Neural cell (in vitro differentiated cells): ENCODE measurements at regions not wholly inside any gene's neighbourhood (a gene's known extent, or its start where the extent isn't known, plus 50 kb on each side); places are given as distances from the start of the nearest gene placed in this dataset.

ENCODE experiments used
- H2AFZ ChIP-seq: fragments of 200-600, 300-800 bp; sonication (generic), shearing (Covaris generic); 2 replicates; pipeline ENCODE4 v1.6.0; 2014; ENCODE audit warnings: low read depth, mild to moderate bottlenecking, antibody characterized with exemption, low read length, moderate library complexity
- H3F3A ChIP-seq: fragments of 200-600 bp; shearing (Covaris generic); 2 replicates; pipeline ENCODE4 v1.6.1; 2016; ENCODE audit warnings: mild to moderate bottlenecking, moderate library complexity, mixed read lengths, antibody characterized with exemption, low read length; ENCODE audit not compliant: insufficient read depth, poor library complexity, severe bottlenecking
- H3K27ac ChIP-seq: fragments of 200-600, 300-800 bp; sonication (generic), shearing (Covaris generic); 2 replicates; pipeline ENCODE4 v1.5.1; 2014; ENCODE audit warnings: mild to moderate bottlenecking, low read length, moderate library complexity
- H3K27me3 ChIP-seq: fragments of 300-800, 200-600 bp; sonication (generic), shearing (Covaris generic); 2 replicates; pipeline ENCODE4 v1.6.0; 2014; ENCODE audit warnings: mild to moderate bottlenecking, low read depth, low read length, moderate library complexity; ENCODE audit not compliant: insufficient read depth
- H3K36me3 ChIP-seq: fragments of 300-800, 200-600 bp; sonication (generic), shearing (Covaris generic); 2 replicates; pipeline ENCODE4 v1.5.1; 2014; ENCODE audit warnings: mild to moderate bottlenecking, antibody characterized with exemption, low read length, moderate library complexity; ENCODE audit not compliant: insufficient read depth
- H3K4me2 ChIP-seq: fragments of 300-800, 200-600 bp; sonication (generic), shearing (Covaris generic); 2 replicates; pipeline ENCODE4 v1.6.0; 2014; ENCODE audit warnings: mild to moderate bottlenecking, low read length
- H3K4me3 ChIP-seq: fragments of 300-800, 200-600 bp; sonication (generic), shearing (Covaris generic); 2 replicates; pipeline ENCODE4 v1.5.1; 2014; ENCODE audit warnings: mild to moderate bottlenecking, low read length, moderate library complexity
- H3K79me2 ChIP-seq: fragments of 200-600 bp; shearing (Covaris generic); replicated peaks from 2 replicates; pipeline ENCODE4 v1.6.0; 2014; ENCODE audit warnings: mild to moderate bottlenecking, low read length, moderate library complexity; ENCODE audit not compliant: insufficient read depth
- H3K9ac ChIP-seq: fragments of 300-800, 200-600 bp; sonication (generic), shearing (Covaris generic); 2 replicates; pipeline ENCODE4 v1.6.1; 2016; ENCODE audit warnings: mild to moderate bottlenecking, low read length, mixed read lengths
- H3K9me2 ChIP-seq: fragments of 200-600 bp; shearing (Covaris generic); 2 replicates; pipeline ENCODE4 v1.6.1; 2016; ENCODE audit warnings: mild to moderate bottlenecking, low read length, mixed read lengths; ENCODE audit not compliant: insufficient read depth
- H3K9me3 ChIP-seq: fragments of 200-600, 300-800 bp; sonication (generic), shearing (Covaris generic); 2 replicates; pipeline ENCODE4 v1.6.1; 2016; ENCODE audit warnings: mild to moderate bottlenecking, mixed run types, low read length, moderate library complexity, mixed read lengths
- H4K20me1 ChIP-seq: fragments of 200-600 bp; shearing (Covaris generic); 2 replicates; pipeline ENCODE4 v1.6.1; 2016; ENCODE audit warnings: mild to moderate bottlenecking, mixed run types; ENCODE audit not compliant: insufficient read depth
- EP300 ChIP-seq: fragments of 450-650 bp; conservative IDR thresholded peaks from 2 replicates; pipeline ENCODE4 v1.6.1; 2014; ENCODE audit warnings: antibody characterized with exemption, mild to moderate bottlenecking, moderate library complexity; ENCODE audit not compliant: poor library complexity, severe bottlenecking
- MXI1 ChIP-seq: fragments of 450-650 bp; conservative IDR thresholded peaks from 2 replicates; pipeline ENCODE4 v1.6.1; 2014; ENCODE audit warnings: antibody characterized with exemption, mild to moderate bottlenecking; ENCODE audit not compliant: poor library complexity, severe bottlenecking
- SMC3 ChIP-seq: fragments of 450-650 bp; conservative IDR thresholded peaks from 2 replicates; pipeline ENCODE4 v1.6.1; 2014; ENCODE audit warnings: antibody characterized with exemption, mild to moderate bottlenecking, moderate library complexity; ENCODE audit not compliant: poor library complexity
- TF ChIP-seq, protein P1 (sequence below): IDR thresholded peaks from 2 replicates; pipeline ENCODE4 v1.6.1; 2012; ENCODE audit warnings: borderline replicate concordance
- TF ChIP-seq, protein P2 (sequence below): fragments of 450-650 bp; IDR thresholded peaks from 2 replicates; pipeline ENCODE4 v1.5.1; 2014; ENCODE audit warnings: antibody characterized with exemption, mild to moderate bottlenecking, moderate library complexity; ENCODE audit not compliant: poor library complexity, severe bottlenecking

DNA sequence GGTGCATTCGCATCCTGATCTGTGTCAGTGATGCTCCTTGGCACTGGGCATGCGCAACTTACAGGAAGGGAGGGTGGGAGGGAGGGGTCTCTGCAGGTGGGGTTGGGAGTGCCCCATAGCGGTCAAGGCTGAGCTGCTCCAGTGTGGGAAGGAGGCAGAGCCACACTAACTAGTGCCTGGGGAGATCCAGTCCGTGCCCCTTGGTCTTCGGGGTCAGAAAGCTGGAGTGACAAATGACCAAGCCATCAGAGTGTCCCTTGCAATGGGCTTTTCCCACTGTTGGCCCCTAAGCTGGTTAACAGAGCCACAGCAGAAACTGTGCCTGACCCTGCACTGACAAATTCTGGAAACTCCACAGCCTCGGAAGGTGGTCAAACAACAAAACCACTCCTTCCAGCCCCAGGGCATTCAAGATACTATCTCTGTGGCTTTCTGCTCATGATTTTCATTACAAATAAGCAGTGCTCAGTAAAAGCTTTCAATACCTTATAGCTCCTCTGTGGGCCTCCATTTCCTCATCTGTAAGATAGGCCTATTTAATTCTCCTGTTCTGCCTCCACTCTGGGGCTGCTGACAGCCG, 138.1 kb upstream of the UNC5B start:
- Histone ChIP-seq H3K9ac (no peak overlapping the region), H3K27me3 (no peaks in the 10 kb centered on the region), H3K79me2 (no peaks in the 10 kb centered on the region)

DNA sequence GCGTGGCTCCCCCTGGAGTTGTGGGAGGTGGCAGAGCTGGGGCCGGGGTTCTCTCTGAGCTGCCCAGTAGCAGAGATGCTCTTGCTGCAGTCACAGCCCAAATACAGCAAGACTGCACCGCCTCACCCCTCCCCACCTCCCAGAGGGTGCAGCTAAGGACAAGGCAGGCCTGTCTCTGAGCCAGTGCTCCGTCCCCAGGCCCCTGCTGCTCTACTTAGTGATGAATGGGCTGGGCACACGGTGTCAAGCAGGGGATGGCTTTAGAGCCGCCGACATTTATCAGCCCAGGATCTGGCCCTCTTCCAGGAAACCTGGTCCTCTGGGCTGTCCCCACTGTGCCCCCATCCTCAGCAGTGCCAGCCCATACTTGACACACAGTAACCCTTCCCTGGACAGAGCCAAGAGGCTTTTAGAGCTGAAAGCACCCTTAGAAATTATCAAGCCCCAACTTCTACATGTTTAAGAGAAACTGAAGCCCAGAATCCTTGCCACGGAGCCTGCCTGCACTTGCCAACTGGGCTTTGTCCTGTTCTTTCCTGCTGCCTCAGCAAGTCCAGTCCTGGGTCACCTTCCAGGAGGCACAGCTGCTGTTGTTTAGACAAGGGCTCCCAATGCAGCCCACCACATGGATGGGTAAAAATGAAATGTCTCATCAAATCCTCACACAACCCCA, 137.1 kb upstream of the UNC5B start:
- H3K4me3 ChIP-seq: no peak overlapping the region
- no peaks in the 10 kb centered on the region for H3K27me3 ChIP-seq
- TF ChIP-seq, protein P1, sequence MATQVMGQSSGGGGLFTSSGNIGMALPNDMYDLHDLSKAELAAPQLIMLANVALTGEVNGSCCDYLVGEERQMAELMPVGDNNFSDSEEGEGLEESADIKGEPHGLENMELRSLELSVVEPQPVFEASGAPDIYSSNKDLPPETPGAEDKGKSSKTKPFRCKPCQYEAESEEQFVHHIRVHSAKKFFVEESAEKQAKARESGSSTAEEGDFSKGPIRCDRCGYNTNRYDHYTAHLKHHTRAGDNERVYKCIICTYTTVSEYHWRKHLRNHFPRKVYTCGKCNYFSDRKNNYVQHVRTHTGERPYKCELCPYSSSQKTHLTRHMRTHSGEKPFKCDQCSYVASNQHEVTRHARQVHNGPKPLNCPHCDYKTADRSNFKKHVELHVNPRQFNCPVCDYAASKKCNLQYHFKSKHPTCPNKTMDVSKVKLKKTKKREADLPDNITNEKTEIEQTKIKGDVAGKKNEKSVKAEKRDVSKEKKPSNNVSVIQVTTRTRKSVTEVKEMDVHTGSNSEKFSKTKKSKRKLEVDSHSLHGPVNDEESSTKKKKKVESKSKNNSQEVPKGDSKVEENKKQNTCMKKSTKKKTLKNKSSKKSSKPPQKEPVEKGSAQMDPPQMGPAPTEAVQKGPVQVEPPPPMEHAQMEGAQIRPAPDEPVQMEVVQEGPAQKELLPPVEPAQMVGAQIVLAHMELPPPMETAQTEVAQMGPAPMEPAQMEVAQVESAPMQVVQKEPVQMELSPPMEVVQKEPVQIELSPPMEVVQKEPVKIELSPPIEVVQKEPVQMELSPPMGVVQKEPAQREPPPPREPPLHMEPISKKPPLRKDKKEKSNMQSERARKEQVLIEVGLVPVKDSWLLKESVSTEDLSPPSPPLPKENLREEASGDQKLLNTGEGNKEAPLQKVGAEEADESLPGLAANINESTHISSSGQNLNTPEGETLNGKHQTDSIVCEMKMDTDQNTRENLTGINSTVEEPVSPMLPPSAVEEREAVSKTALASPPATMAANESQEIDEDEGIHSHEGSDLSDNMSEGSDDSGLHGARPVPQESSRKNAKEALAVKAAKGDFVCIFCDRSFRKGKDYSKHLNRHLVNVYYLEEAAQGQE: no peak
- TF ChIP-seq SMC3 (no peak), EP300 (no peak), MXI1 (no peak)
- TF ChIP-seq, protein P2, sequence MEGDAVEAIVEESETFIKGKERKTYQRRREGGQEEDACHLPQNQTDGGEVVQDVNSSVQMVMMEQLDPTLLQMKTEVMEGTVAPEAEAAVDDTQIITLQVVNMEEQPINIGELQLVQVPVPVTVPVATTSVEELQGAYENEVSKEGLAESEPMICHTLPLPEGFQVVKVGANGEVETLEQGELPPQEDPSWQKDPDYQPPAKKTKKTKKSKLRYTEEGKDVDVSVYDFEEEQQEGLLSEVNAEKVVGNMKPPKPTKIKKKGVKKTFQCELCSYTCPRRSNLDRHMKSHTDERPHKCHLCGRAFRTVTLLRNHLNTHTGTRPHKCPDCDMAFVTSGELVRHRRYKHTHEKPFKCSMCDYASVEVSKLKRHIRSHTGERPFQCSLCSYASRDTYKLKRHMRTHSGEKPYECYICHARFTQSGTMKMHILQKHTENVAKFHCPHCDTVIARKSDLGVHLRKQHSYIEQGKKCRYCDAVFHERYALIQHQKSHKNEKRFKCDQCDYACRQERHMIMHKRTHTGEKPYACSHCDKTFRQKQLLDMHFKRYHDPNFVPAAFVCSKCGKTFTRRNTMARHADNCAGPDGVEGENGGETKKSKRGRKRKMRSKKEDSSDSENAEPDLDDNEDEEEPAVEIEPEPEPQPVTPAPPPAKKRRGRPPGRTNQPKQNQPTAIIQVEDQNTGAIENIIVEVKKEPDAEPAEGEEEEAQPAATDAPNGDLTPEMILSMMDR: no peak
- no peaks in the 10 kb centered on the region for H3K79me2 ChIP-seq
- no peaks in the 10 kb centered on the region for H3F3A ChIP-seq
- no peak overlapping the region for H2AFZ ChIP-seq
- no peaks in the 10 kb centered on the region for H4K20me1 ChIP-seq
- H3K4me2 ChIP-seq: no peak overlapping the region
- no peaks in the 10 kb centered on the region for H3K36me3 ChIP-seq
- no peaks in the 10 kb centered on the region for H3K9me2 ChIP-seq
- H3K9ac ChIP-seq: no peak overlapping the region
- no peak overlapping the region for H3K27ac ChIP-seq
- H3K9me3 ChIP-seq: no peaks in the 10 kb centered on the region

More for the DNA sequence above, 138.1 kb upstream of the UNC5B start:
- no peaks in the 10 kb centered on the region for H3F3A ChIP-seq
- no peaks in the 10 kb centered on the region for H3K36me3 ChIP-seq
- H3K9me2 ChIP-seq: no peaks in the 10 kb centered on the region
- H3K27ac ChIP-seq: no peak overlapping the region
- no peak overlapping the region for H3K4me3 ChIP-seq
- H4K20me1 ChIP-seq: no peaks in the 10 kb centered on the region
- no peaks in the 10 kb centered on the region for H3K9me3 ChIP-seq
- no peak overlapping the region for H3K4me2 ChIP-seq
- TF ChIP-seq, protein P1: no peak
- H2AFZ ChIP-seq: no peak overlapping the region
